HG03108 (cell line): ENCODE measurements at regions not wholly inside any gene's neighbourhood (a gene's known extent, or its start where the extent isn't known, plus 50 kb on each side); places are given as distances from the start of the nearest gene placed in this dataset.
"Not testable (repeated sequence)": the region's sequence is repeated elsewhere in the genome, so short reads cannot be mapped to it uniquely, and the experiment has no call there.

Experiments
- ATAC-seq: cut with Tn5 transposase; IDR thresholded peaks from one replicate; pipeline ENCODE4 v1.9.1; 2021; ENCODE audit warnings: moderate library complexity; ENCODE audit not compliant: unreplicated experiment

GRCh38 chr7:150045596-150045995, 171.8 kb downstream of the ATP6V0E2 start:
- ATAC-seq: not testable (repeated sequence)

GRCh38 chr7:150046290-150047194, 172.8 kb downstream of the ATP6V0E2 start:
- not testable (repeated sequence) for ATAC-seq

GRCh38 chr7:150047329-150047728, 173.6 kb downstream of the ATP6V0E2 start:
- ATAC-seq: not testable (repeated sequence)

- not testable (repeated sequence) for ATAC-seq
Observed at GRCh38 chr7:150047772-150048171, 174.0 kb downstream of the ATP6V0E2 start.

- ATAC-seq: not testable (repeated sequence)
Observed at GRCh38 chr7:150048244-150049011, 174.7 kb downstream of the ATP6V0E2 start.

GRCh38 chr7:150049012-150049655, 175.4 kb downstream of the ATP6V0E2 start:
- not testable (repeated sequence) for ATAC-seq

GRCh38 chr7:150053396-150053795, 179.6 kb downstream of the ATP6V0E2 start:
- ATAC-seq: not testable (repeated sequence)

GRCh38 chr7:150054242-150054641, 180.5 kb downstream of the ATP6V0E2 start:
- ATAC-seq: not testable (repeated sequence)

- peak; percentile 94 for ATAC-seq
Observed at GRCh38 chr7:150060259-150061221, 186.8 kb downstream of the ATP6V0E2 start.

GRCh38 chr7:150063195-150063594, 189.4 kb downstream of the ATP6V0E2 start:
- ATAC-seq: not testable (repeated sequence)

GRCh38 chr7:150069555-150070313, 196.0 kb downstream of the ATP6V0E2 start:
- ATAC-seq: not testable (repeated sequence)

- not testable (repeated sequence) for ATAC-seq
Observed at GRCh38 chr7:150077543-150077942, 203.8 kb downstream of the ATP6V0E2 start.

GRCh38 chr7:150081865-150082264, 208.1 kb downstream of the ATP6V0E2 start:
- not testable (repeated sequence) for ATAC-seq

- not testable (repeated sequence) for ATAC-seq
Observed at GRCh38 chr7:150084724-150085123, 211.0 kb downstream of the ATP6V0E2 start.

- not testable (repeated sequence) for ATAC-seq
Observed at GRCh38 chr7:150087478-150087877, 213.7 kb downstream of the ATP6V0E2 start.

- not testable (repeated sequence) for ATAC-seq
Observed at GRCh38 chr7:150089139-150089538, 215.4 kb downstream of the ATP6V0E2 start.

- not testable (repeated sequence) for ATAC-seq
Observed at GRCh38 chr7:150090776-150091175, 217.0 kb downstream of the ATP6V0E2 start.

- not testable (repeated sequence) for ATAC-seq
Observed at GRCh38 chr7:150093897-150094296, 220.1 kb downstream of the ATP6V0E2 start.
